ENCODE measurements at regions not wholly inside any gene's neighbourhood (a gene's known extent, or its start where the extent isn't known, plus 50 kb on each side); places are given as distances from the start of the nearest gene placed in this dataset.

GRCh38 chr12:125440399-125440798 lies 375.2 kb downstream of the AACS start:
- no peak for TF ChIP-seq CTCF (conservative IDR thresholded peaks at IDR 0.05; ENCODE audit: low read depth, low read length)
- DNase-seq (ENCODE audit: low read depth) = no peak
- H3K4me3 ChIP-seq (ENCODE audit: low read depth, low read length) = no peak overlapping the region

- no peak overlapping the region for H3K4me3 ChIP-seq (ENCODE audit: low read depth, low read length)
- TF ChIP-seq CTCF (conservative IDR thresholded peaks at IDR 0.05; ENCODE audit: low read depth, low read length) = no peak
- DNase-seq (ENCODE audit: low read depth) = no peak
Observed at GRCh38 chr12:125443341-125443740, 378.1 kb downstream of the AACS start.

- DNase-seq (ENCODE audit: low read depth) = no peak
- no peak for TF ChIP-seq CTCF (conservative IDR thresholded peaks at IDR 0.05; ENCODE audit: low read depth, low read length)
- no peak overlapping the region for H3K4me3 ChIP-seq (ENCODE audit: low read depth, low read length)
Observed at GRCh38 chr12:125451408-125451807, 386.2 kb downstream of the AACS start.

- no peak overlapping the region for H3K4me3 ChIP-seq (ENCODE audit: low read depth, low read length)
- no peak for TF ChIP-seq CTCF (conservative IDR thresholded peaks at IDR 0.05; ENCODE audit: low read depth, low read length)
- DNase-seq (ENCODE audit: low read depth) = no peak
Observed at GRCh38 chr12:125453751-125454150, 388.5 kb downstream of the AACS start.

- H3K4me3 ChIP-seq (ENCODE audit: low read depth, low read length) = no peak overlapping the region
- no peak for TF ChIP-seq CTCF (conservative IDR thresholded peaks at IDR 0.05; ENCODE audit: low read depth, low read length)
- no peak for DNase-seq (ENCODE audit: low read depth)
Observed at GRCh38 chr12:125454291-125454690, 389.1 kb downstream of the AACS start.

- no peak for TF ChIP-seq CTCF (conservative IDR thresholded peaks at IDR 0.05; ENCODE audit: low read depth, low read length)
- no peak overlapping the region for H3K4me3 ChIP-seq (ENCODE audit: low read depth, low read length)
- DNase-seq (ENCODE audit: low read depth) = no peak
Observed at GRCh38 chr12:125454786-125455480, 389.7 kb downstream of the AACS start.

- DNase-seq (ENCODE audit: low read depth) = no peak
- no peak overlapping the region for H3K4me3 ChIP-seq (ENCODE audit: low read depth, low read length)
- TF ChIP-seq CTCF (conservative IDR thresholded peaks at IDR 0.05; ENCODE audit: low read depth, low read length) = no peak
Observed at GRCh38 chr12:125455556-125455955, 390.3 kb downstream of the AACS start.
